ENCODE measurements at regions not wholly inside any gene's neighbourhood (a gene's known extent, or its start where the extent isn't known, plus 50 kb on each side); places are given as distances from the start of the nearest gene placed in this dataset.

DNA sequence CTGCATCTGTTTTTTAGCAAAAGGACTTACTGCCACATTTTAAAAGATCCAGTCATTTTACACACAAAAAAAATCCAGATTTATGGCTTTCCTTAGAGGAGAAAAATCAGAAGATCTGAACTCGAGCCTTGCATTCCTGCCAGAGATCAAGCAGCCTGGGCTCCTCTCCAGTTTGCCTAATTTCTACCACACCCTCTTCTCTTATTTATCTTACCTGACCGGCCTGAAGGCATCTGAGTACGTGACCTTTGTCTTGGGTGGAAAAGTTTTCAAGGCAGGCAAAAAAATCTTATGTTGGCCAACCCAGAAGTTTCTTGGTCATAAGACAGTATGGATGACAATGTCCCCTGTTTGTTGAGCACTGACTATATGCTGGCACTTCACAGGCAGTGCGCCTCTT, 60.3 kb downstream of the CHRD start:
- SMC1A ChIA-PET (ENCODE audit: uncharacterized antibody, unreplicated experiment): no interaction called here
- Histone ChIP-seq H3K9ac (ENCODE audit: control insufficient read depth, insufficient read depth, low read length) (no peak overlapping the region), H3K4me2 (ENCODE audit: control insufficient read depth, insufficient read depth) (no peak overlapping the region), H3K27me3 (replicated peaks in 1 of 2; ENCODE audit: control insufficient read depth in 2 of 2, insufficient read depth in 2 of 2, low read length in 1 of 2) (no peaks in the 10 kb centered on the region; a peak in 2 of 4 replicates), H3K79me2 (ENCODE audit: control insufficient read depth, insufficient read depth, low read length) (no peaks in the 10 kb centered on the region), H3K4me3 (no peak overlapping the region), H3K9me3 (replicated peaks; ENCODE audit: control insufficient read depth, insufficient read depth, low read length) (no peaks in the 10 kb centered on the region; the same call in 2 of the 3 replicates), H3K27ac (ENCODE audit: control insufficient read depth, insufficient read depth) (no peak overlapping the region), H3K4me1 (ENCODE audit: control insufficient read depth, insufficient read depth, low read length) (no peaks in the 10 kb centered on the region), H3K36me3 (ENCODE audit: control insufficient read depth in 2 of 2, insufficient read depth in 2 of 2, low read length in 1 of 2) (no peaks in the 10 kb centered on the region), H2AFZ (ENCODE audit: control insufficient read depth, low read depth, low read length) (no peak overlapping the region), H4K20me1 (ENCODE audit: control insufficient read depth, insufficient read depth) (no peaks in the 10 kb centered on the region)
- no peak for FAIRE-seq
- in situ Hi-C loops (cut with MboI): no loop called here
- no peak for ATAC-seq
- CTCF ChIA-PET: no interaction called here
- intact Hi-C loops (cut with micrococcal nuclease; ENCODE audit: unreplicated experiment): no loop called here
- DNase-seq (ENCODE audit: low read depth, low spot score): no peak
- POLR2A ChIA-PET: no interaction called here
- WGBS (ENCODE audit: insufficient coverage, insufficient replicate concordance, low lambda C conversion rate, missing lambda C conversion rate): 16% methylated on average over 4 of the region's 4 CpGs
- BruUV-seq (replicated peaks): no TSS peak
- RAD21 ChIA-PET (ENCODE audit: unreplicated experiment): no interaction called here
- TF ChIP-seq PKNOX1 (IDR thresholded peaks at IDR 0.05) (no peak), ZNF207 (IDR thresholded peaks at IDR 0.05; ENCODE audit: borderline replicate concordance) (no peak), RAD21 (IDR thresholded peaks at IDR 0.05; ENCODE audit: insufficient read depth, low read depth, low read length) (no peak), CHD1 (IDR thresholded peaks at IDR 0.05; ENCODE audit: low read depth, low read length) (no peak), ZNF622 (IDR thresholded peaks at IDR 0.05) (no peak), SUPT20H (IDR thresholded peaks at IDR 0.05; ENCODE audit: borderline replicate concordance, control insufficient read depth, low read depth, low read length) (no peak), TARDBP (IDR thresholded peaks at IDR 0.05; ENCODE audit: borderline replicate concordance) (no peak), EZH2 (IDR thresholded peaks at IDR 0.05; ENCODE audit: borderline replicate concordance, control insufficient read depth, low read depth, low read length) (no peak), HDGF (IDR thresholded peaks at IDR 0.05) (no peak), CREB1 (IDR thresholded peaks at IDR 0.05; ENCODE audit: low read depth) (no peak), NRF1 (conservative IDR thresholded peaks at IDR 0.05; ENCODE audit: low read depth, low read length) (no peak), NFXL1 (IDR thresholded peaks at IDR 0.05; ENCODE audit: borderline replicate concordance) (no peak), SRF (IDR thresholded peaks at IDR 0.05; ENCODE audit: low read depth in 2 of 2, low read length in 2 of 2) (no peak), ASH2L (IDR thresholded peaks at IDR 0.05; ENCODE audit: borderline replicate concordance, low read depth) (no peak), ZZZ3 (IDR thresholded peaks at IDR 0.05; ENCODE audit: control insufficient read depth, insufficient read length, low read depth) (no peak), KDM1A (IDR thresholded peaks at IDR 0.05; ENCODE audit: borderline replicate concordance) (no peak)
- TF ChIP-seq, protein P1, sequence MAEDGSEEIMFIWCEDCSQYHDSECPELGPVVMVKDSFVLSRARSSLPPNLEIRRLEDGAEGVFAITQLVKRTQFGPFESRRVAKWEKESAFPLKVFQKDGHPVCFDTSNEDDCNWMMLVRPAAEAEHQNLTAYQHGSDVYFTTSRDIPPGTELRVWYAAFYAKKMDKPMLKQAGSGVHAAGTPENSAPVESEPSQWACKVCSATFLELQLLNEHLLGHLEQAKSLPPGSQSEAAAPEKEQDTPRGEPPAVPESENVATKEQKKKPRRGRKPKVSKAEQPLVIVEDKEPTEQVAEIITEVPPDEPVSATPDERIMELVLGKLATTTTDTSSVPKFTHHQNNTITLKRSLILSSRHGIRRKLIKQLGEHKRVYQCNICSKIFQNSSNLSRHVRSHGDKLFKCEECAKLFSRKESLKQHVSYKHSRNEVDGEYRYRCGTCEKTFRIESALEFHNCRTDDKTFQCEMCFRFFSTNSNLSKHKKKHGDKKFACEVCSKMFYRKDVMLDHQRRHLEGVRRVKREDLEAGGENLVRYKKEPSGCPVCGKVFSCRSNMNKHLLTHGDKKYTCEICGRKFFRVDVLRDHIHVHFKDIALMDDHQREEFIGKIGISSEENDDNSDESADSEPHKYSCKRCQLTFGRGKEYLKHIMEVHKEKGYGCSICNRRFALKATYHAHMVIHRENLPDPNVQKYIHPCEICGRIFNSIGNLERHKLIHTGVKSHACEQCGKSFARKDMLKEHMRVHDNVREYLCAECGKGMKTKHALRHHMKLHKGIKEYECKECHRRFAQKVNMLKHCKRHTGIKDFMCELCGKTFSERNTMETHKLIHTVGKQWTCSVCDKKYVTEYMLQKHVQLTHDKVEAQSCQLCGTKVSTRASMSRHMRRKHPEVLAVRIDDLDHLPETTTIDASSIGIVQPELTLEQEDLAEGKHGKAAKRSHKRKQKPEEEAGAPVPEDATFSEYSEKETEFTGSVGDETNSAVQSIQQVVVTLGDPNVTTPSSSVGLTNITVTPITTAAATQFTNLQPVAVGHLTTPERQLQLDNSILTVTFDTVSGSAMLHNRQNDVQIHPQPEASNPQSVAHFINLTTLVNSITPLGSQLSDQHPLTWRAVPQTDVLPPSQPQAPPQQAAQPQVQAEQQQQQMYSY (CRISPR knock-in tag; IDR thresholded peaks at IDR 0.05): no peak
- TF ChIP-seq, protein P2, sequence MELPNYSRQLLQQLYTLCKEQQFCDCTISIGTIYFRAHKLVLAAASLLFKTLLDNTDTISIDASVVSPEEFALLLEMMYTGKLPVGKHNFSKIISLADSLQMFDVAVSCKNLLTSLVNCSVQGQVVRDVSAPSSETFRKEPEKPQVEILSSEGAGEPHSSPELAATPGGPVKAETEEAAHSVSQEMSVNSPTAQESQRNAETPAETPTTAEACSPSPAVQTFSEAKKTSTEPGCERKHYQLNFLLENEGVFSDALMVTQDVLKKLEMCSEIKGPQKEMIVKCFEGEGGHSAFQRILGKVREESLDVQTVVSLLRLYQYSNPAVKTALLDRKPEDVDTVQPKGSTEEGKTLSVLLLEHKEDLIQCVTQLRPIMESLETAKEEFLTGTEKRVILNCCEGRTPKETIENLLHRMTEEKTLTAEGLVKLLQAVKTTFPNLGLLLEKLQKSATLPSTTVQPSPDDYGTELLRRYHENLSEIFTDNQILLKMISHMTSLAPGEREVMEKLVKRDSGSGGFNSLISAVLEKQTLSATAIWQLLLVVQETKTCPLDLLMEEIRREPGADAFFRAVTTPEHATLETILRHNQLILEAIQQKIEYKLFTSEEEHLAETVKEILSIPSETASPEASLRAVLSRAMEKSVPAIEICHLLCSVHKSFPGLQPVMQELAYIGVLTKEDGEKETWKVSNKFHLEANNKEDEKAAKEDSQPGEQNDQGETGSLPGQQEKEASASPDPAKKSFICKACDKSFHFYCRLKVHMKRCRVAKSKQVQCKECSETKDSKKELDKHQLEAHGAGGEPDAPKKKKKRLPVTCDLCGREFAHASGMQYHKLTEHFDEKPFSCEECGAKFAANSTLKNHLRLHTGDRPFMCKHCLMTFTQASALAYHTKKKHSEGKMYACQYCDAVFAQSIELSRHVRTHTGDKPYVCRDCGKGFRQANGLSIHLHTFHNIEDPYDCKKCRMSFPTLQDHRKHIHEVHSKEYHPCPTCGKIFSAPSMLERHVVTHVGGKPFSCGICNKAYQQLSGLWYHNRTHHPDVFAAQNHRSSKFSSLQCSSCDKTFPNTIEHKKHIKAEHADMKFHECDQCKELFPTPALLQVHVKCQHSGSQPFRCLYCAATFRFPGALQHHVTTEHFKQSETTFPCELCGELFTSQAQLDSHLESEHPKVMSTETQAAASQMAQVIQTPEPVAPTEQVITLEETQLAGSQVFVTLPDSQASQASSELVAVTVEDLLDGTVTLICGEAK (IDR thresholded peaks at IDR 0.05; ENCODE audit: borderline replicate concordance): no peak
